ENCODE measurements at regions not wholly inside any gene's neighbourhood (a gene's known extent, or its start where the extent isn't known, plus 50 kb on each side); places are given as distances from the start of the nearest gene placed in this dataset.

DNA sequence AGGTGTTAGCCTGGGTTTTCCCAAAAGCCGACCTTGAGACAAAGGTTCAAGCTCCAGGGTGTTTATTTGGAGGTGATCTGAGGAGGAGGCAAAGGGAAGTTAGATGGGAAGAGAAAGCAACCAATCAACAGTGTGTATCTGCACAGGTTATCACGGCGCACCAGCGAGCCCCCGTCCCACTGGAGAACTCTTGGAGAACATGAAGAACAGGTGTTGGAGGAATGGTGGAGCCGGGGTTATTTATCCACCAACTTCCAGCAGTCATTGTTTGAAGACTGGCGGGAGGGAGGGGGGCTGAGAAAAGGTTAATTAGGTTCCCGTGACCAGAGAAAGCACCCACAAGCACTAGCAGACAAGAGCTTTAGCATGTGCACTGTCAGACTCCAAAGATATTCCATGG is 282.5 kb upstream of the FOXK1 start:
- intact Hi-C loops (cut with micrococcal nuclease), result no loop called here
- no peak for DNase-seq
- no peak overlapping the region for H3K27ac Mint-ChIP-seq
- no peaks in the 10 kb centered on the region for H3K36me3 Mint-ChIP-seq (ENCODE audit: low read depth)
- CTCF ChIA-PET, result no interaction called here
- H3K4me1 Mint-ChIP-seq (ENCODE audit: low read depth), result no peaks in the 10 kb centered on the region
- H3K27me3 Mint-ChIP-seq (ENCODE audit: low read depth), result peaks cover 19% of the 10 kb centered on the region
- peaks cover 7% of the 10 kb centered on the region for H3K9me3 Mint-ChIP-seq
- H3K4me3 Mint-ChIP-seq, result no peak overlapping the region

DNA sequence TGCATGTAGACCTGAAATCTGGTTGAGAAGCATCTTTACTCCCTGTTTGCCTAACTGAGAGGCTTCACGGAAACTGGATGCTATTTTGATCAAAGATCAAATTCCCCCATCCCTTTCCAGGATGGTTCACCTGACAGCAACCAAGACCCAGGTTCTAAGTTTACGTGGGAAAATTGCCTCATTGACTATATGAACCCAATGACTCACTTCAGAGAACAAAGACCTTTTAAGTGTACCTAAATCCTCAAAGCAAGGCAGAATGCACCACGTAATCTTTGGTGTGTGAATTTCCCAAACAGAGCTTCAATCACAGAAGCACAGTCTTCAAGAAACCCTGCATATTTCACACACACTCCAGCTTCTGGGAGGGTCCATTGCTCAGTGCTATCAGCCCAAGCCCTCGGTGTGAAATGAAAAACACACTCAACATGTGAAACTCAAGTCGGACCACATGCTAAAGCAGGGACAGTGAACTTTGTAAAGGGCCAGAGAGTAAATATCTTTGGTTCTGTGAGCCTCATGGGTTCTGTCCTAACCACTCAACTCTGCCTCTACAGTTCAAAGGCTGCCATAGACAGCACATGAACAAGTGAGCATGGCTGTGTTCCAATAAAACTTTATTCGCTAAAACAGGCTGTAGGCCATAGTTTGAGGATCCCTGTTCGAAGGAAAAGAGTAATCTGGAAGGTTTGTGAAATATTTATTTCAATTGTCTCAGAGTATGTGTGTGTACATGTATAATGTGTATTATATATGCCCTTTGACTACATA is 275.6 kb upstream of the FOXK1 start:
- Mint-ChIP-seq H3K9me3 (peaks cover 6% of the 10 kb centered on the region), H3K4me1 (ENCODE audit: low read depth) (no peaks in the 10 kb centered on the region), H3K4me3 (no peak overlapping the region), H3K27ac (no peak overlapping the region), H3K36me3 (ENCODE audit: low read depth) (no peaks in the 10 kb centered on the region), H3K27me3 (ENCODE audit: low read depth) (peaks cover 15% of the 10 kb centered on the region)
- intact Hi-C loops (cut with micrococcal nuclease), result no loop called here
- DNase-seq, result no peak
- CTCF ChIA-PET, result no interaction called here

DNA sequence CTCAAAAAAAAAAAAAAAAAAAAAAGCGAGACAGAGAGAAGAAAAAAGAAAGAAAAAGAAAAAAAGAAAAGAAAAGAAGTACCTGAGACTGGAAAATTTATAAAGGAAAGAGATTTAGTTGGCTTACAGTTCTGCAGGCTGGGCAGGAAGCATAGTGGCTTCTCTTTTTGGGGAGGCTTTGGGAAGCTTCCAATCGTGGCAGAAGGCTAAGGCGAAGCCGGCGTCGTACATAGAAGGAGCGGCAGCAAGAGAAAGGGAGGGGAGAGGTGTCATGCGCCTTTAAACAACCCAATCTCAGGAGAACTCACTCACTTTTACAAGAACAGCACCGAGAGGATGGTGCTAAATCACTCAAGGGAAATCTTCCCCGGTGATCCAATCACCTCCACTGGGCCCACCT is 272.1 kb upstream of the FOXK1 start:
- CTCF ChIA-PET, result interaction anchor here (0.5 kb wide), 1 partner anchor 14 kb away, joined by 3 read pairs; no protein-coding TSS in a partner anchor
- peaks cover 4% of the 10 kb centered on the region for H3K27me3 Mint-ChIP-seq (ENCODE audit: low read depth)

GRCh38 chr7:4416396-4417056 is 265.6 kb upstream of the FOXK1 start:
- intact Hi-C loops (cut with micrococcal nuclease), result no loop called here
- CTCF ChIA-PET, result interaction anchor here (0.7 kb wide), 1 partner anchor 69 kb away, joined by 4 read pairs; no protein-coding TSS in a partner anchor
- H3K9me3 Mint-ChIP-seq, result peaks cover 16% of the 10 kb centered on the region
- H3K4me3 Mint-ChIP-seq, result peak overlapping the region; percentile 17
- H3K27ac Mint-ChIP-seq, result no peak overlapping the region
- H3K4me1 Mint-ChIP-seq (ENCODE audit: low read depth), result no peaks in the 10 kb centered on the region
- no peak for DNase-seq
- peaks cover 11% of the 10 kb centered on the region for H3K27me3 Mint-ChIP-seq (ENCODE audit: low read depth)
- no peaks in the 10 kb centered on the region for H3K36me3 Mint-ChIP-seq (ENCODE audit: low read depth)

More for the DNA sequence above, 272.1 kb upstream of the FOXK1 start:
- intact Hi-C loops (cut with micrococcal nuclease), result no loop called here
- Mint-ChIP-seq H3K4me3 (no peak overlapping the region), H3K36me3 (ENCODE audit: low read depth) (no peaks in the 10 kb centered on the region), H3K27ac (no peak overlapping the region), H3K4me1 (ENCODE audit: low read depth) (no peaks in the 10 kb centered on the region), H3K9me3 (peaks cover 9% of the 10 kb centered on the region)
- no peak for DNase-seq

DNA sequence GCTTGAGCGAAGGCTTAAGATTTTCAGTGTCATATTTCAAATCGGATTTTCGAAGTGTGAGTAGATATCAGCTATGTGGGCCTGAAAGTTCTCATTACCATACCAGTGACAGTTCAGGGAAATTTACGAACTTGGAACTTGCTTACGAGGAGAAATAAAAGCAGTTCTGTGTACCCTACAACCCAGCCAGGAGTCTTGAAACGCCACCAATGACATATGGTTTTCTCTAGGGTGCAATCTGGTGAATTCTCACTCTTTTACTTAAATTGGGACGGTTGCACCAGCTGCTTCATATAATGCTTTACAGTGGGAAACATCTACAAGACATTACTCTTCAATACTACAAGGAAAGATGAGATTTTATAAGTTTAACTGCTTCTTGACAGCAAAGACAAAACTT is 253.6 kb upstream of the FOXK1 start:
- CTCF ChIA-PET, result no interaction called here
- Mint-ChIP-seq H3K36me3 (ENCODE audit: low read depth) (no peaks in the 10 kb centered on the region), H3K9me3 (peaks cover 10% of the 10 kb centered on the region), H3K4me3 (no peak overlapping the region), H3K4me1 (ENCODE audit: low read depth) (no peaks in the 10 kb centered on the region), H3K27me3 (ENCODE audit: low read depth) (peaks cover 10% of the 10 kb centered on the region), H3K27ac (no peak overlapping the region)
- intact Hi-C loops (cut with micrococcal nuclease), result no loop called here
- DNase-seq, result no peak

GRCh38 chr7:4430227-4430626 is 251.9 kb upstream of the FOXK1 start:
- H3K36me3 Mint-ChIP-seq (ENCODE audit: low read depth), result no peaks in the 10 kb centered on the region
- no peaks in the 10 kb centered on the region for H3K4me1 Mint-ChIP-seq (ENCODE audit: low read depth)
- intact Hi-C loops (cut with micrococcal nuclease), result no loop called here
- no peak overlapping the region for H3K27ac Mint-ChIP-seq
- peaks cover 10% of the 10 kb centered on the region for H3K9me3 Mint-ChIP-seq
- no peak for DNase-seq
- no peak overlapping the region for H3K4me3 Mint-ChIP-seq
- peaks cover 12% of the 10 kb centered on the region for H3K27me3 Mint-ChIP-seq (ENCODE audit: low read depth)
- CTCF ChIA-PET, result no interaction called here

DNA sequence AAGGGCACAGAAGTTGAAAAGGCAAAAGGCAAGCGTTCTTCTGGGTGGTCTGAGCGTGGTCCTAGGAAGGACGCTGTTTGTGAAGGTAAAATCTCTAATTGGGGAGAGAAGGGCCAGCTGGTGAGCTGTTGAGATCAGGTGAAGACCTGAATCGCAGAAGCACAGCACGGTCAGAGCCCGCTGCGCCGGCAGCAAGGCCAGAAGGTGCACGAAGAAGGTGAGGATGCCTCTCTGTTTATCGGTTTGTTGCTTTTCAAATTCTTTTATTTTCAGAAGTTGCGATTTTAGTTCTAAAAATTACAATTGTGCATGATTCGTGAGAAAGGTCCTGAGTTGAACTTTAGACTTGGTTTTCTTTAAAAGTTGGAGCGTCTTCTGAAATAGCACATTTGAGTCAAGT is 247.8 kb upstream of the FOXK1 start:
- Mint-ChIP-seq H3K27me3 (ENCODE audit: low read depth) (peaks cover 10% of the 10 kb centered on the region), H3K27ac (no peak overlapping the region), H3K36me3 (ENCODE audit: low read depth) (no peaks in the 10 kb centered on the region), H3K9me3 (peaks cover 10% of the 10 kb centered on the region), H3K4me3 (no peak overlapping the region), H3K4me1 (ENCODE audit: low read depth) (no peaks in the 10 kb centered on the region)
- CTCF ChIA-PET, result interaction anchor here (0.6 kb wide), 1 partner anchor 696 kb away, joined by 3 read pairs; no protein-coding TSS in a partner anchor
- intact Hi-C loops (cut with micrococcal nuclease), result no loop called here
- no peak for DNase-seq

DNA sequence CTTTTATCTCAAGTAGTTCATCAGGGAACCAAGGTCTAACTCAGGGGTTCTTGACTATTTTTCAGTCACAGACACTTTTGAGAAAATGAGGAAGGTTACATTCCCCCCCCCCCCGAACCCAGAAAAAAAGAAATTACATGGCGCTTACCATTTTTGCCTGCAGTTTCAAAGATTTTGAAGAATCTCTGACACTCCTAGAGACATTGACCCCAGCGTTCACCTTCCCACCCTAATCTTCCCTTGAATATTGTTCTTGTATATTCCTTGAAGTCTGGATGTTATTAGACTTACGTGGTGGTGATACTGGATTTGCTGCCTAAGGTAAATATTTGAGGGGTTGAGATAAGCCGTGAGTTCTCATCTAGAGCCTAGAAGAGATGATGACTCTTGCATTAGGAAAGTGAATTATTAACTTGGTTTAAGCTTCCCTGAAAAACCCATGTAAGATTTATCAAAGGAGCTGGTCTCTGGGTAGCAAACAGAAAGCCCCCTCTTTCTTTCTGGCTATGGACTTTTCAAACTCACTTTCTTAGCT is 245.7 kb upstream of the FOXK1 start:
- no peak overlapping the region for H3K4me3 Mint-ChIP-seq
- intact Hi-C loops (cut with micrococcal nuclease), result no loop called here

GRCh38 chr7:4436936-4437335 is 245.2 kb upstream of the FOXK1 start:
- H3K27me3 Mint-ChIP-seq (ENCODE audit: low read depth), result peaks cover 10% of the 10 kb centered on the region
- H3K9me3 Mint-ChIP-seq, result no peaks in the 10 kb centered on the region
- no peak overlapping the region for H3K4me3 Mint-ChIP-seq
- intact Hi-C loops (cut with micrococcal nuclease), result no loop called here
- no peaks in the 10 kb centered on the region for H3K36me3 Mint-ChIP-seq (ENCODE audit: low read depth)
- CTCF ChIA-PET, result no interaction called here
- no peak for DNase-seq
- H3K4me1 Mint-ChIP-seq (ENCODE audit: low read depth), result no peaks in the 10 kb centered on the region
- no peak overlapping the region for H3K27ac Mint-ChIP-seq

More for the DNA sequence above, 245.7 kb upstream of the FOXK1 start:
- no peak for DNase-seq
- H3K27ac Mint-ChIP-seq, result no peak overlapping the region
- H3K27me3 Mint-ChIP-seq (ENCODE audit: low read depth), result peaks cover 10% of the 10 kb centered on the region
- CTCF ChIA-PET, result no interaction called here
- H3K36me3 Mint-ChIP-seq (ENCODE audit: low read depth), result no peaks in the 10 kb centered on the region
- H3K4me1 Mint-ChIP-seq (ENCODE audit: low read depth), result no peaks in the 10 kb centered on the region
- no peaks in the 10 kb centered on the region for H3K9me3 Mint-ChIP-seq

GRCh38 chr7:4437916-4438315 is 244.2 kb upstream of the FOXK1 start:
- Mint-ChIP-seq H3K9me3 (no peaks in the 10 kb centered on the region), H3K27me3 (ENCODE audit: low read depth) (peaks cover 10% of the 10 kb centered on the region), H3K4me1 (ENCODE audit: low read depth) (no peaks in the 10 kb centered on the region), H3K36me3 (ENCODE audit: low read depth) (no peaks in the 10 kb centered on the region), H3K4me3 (no peak overlapping the region), H3K27ac (no peak overlapping the region)
- no peak for DNase-seq
- CTCF ChIA-PET, result no interaction called here
- intact Hi-C loops (cut with micrococcal nuclease), result no loop called here

- Mint-ChIP-seq H3K27me3 (ENCODE audit: low read depth) (peaks cover 10% of the 10 kb centered on the region), H3K4me1 (ENCODE audit: low read depth) (no peaks in the 10 kb centered on the region), H3K9me3 (no peaks in the 10 kb centered on the region), H3K36me3 (ENCODE audit: low read depth) (no peaks in the 10 kb centered on the region), H3K4me3 (no peak overlapping the region), H3K27ac (no peak overlapping the region)
- no peak for DNase-seq
- intact Hi-C loops (cut with micrococcal nuclease), result no loop called here
- CTCF ChIA-PET, result no interaction called here
Measured at GRCh38 chr7:4438723-4439245, 243.3 kb upstream of the FOXK1 start.

GRCh38 chr7:4439444-4439843 is 242.7 kb upstream of the FOXK1 start:
- Mint-ChIP-seq H3K27ac (no peak overlapping the region), H3K36me3 (ENCODE audit: low read depth) (no peaks in the 10 kb centered on the region), H3K4me1 (ENCODE audit: low read depth) (no peaks in the 10 kb centered on the region), H3K9me3 (no peaks in the 10 kb centered on the region), H3K27me3 (ENCODE audit: low read depth) (peaks cover 10% of the 10 kb centered on the region), H3K4me3 (no peak overlapping the region)
- intact Hi-C loops (cut with micrococcal nuclease), result no loop called here
- no peak for DNase-seq
- CTCF ChIA-PET, result no interaction called here

Data from activated naive CD4-positive, alpha-beta T cell treated with anti-CD3 and anti-CD28 coated beads for 36 hours (primary cell).